Mucosa of descending colon (tissue), 3 donors: ENCODE measurements at regions not wholly inside any gene's neighbourhood (a gene's known extent, or its start where the extent isn't known, plus 50 kb on each side); places are given as distances from the start of the nearest gene placed in this dataset.

ENCODE experiments used
- ATAC-seq: fragments of 200-7000 bp; cut with Tn5 transposase; one replicate; pipeline ENCODE4 v1.9.1; 2020; ENCODE audit warnings: mild to moderate bottlenecking, moderate library complexity
- DNase-seq, 3 donors: peaks; one replicate each; pipeline ENCODE4 v3.0.0-alpha.2; 2020
- H3K36me3 ChIP-seq: fragments of 200-600 bp; one replicate; pipeline ENCODE4 v1.8.0; 2021; ENCODE audit warnings: low read depth, mild to moderate bottlenecking
- H3K4me1 ChIP-seq: fragments of 200-600 bp; one replicate; pipeline ENCODE4 v1.8.0; 2021; ENCODE audit warnings: low read depth, mild to moderate bottlenecking
- H3K4me3 ChIP-seq: fragments of 200-600 bp; one replicate; pipeline ENCODE4 v1.8.0; 2021; ENCODE audit warnings: mild to moderate bottlenecking
- H3K9me3 ChIP-seq: fragments of 200-600 bp; one replicate; pipeline ENCODE4 v1.8.0; 2021; ENCODE audit warnings: mild to moderate bottlenecking
- intact Hi-C, 2 donors: fragments of 100-400 bp; cut with DNase I in 1 of 2; cut with micrococcal nuclease in 1 of 2; formaldehyde crosslinking; loops; one replicate each; pipeline versions ENCODE4 v1.11.0 to v1.11.1; 2022; cut with DNase I, micrococcal nuclease
- TF ChIP-seq, protein P1 (sequence below): fragments of 200-600 bp; IDR thresholded peaks from one replicate; pipeline ENCODE4 v1.8.0; 2022; ENCODE audit warnings: antibody characterized with exemption, mild to moderate bottlenecking
- donor health status: DM: no; HTN: no; CAD: no; lungs with moderate emphysema.
- donor health status: DM: no; HTN: no; CAD: no.
- donor health status: DM: no; HTN: yes; CAD: no.

DNA sequence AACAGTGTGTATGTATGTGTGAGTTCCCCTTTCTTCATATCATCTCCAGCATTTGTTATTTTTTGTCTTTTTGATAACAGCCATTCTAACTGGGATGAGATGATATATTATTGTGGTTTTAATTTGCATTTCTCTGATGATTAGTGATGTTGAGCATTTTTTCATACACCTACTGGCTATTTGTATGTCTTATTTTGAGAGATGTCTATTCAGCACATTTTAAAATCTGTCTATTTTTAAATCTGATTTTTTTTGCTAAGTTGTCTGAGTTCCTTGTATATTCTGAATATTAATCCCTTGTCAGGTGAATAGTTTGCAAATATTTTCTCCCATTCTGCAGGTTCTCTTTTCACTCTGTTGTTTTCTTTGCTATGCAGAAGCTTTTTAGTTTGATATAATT, 469.1 kb downstream of the FUT8 start:
- H3K4me3 ChIP-seq, result no peak overlapping the region
- intact Hi-C loops, result no loop called here

DNA sequence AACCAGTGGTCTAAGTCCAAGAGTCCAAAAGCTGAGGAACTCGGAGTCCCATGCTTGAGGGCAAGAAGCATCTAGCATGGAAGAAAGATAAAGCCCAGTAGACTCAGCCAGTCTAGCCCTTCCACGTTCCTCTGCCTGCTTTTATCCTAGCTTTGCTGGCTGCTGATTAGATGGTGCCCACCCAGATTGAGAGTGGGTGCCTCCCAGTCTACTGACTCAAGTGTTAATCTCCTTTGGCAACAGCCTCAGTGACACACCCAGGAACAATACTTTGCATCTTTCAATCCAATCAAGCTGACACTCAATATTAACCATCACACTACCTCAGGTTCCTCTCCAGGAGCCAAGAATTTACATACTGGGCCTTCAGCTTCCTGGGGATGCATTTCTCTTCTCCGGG, 476.1 kb downstream of the FUT8 start:
- no peaks in the 10 kb centered on the region for H3K4me1 ChIP-seq
- TF ChIP-seq, protein P1, sequence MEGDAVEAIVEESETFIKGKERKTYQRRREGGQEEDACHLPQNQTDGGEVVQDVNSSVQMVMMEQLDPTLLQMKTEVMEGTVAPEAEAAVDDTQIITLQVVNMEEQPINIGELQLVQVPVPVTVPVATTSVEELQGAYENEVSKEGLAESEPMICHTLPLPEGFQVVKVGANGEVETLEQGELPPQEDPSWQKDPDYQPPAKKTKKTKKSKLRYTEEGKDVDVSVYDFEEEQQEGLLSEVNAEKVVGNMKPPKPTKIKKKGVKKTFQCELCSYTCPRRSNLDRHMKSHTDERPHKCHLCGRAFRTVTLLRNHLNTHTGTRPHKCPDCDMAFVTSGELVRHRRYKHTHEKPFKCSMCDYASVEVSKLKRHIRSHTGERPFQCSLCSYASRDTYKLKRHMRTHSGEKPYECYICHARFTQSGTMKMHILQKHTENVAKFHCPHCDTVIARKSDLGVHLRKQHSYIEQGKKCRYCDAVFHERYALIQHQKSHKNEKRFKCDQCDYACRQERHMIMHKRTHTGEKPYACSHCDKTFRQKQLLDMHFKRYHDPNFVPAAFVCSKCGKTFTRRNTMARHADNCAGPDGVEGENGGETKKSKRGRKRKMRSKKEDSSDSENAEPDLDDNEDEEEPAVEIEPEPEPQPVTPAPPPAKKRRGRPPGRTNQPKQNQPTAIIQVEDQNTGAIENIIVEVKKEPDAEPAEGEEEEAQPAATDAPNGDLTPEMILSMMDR, result no peak
- H3K4me3 ChIP-seq, result no peak overlapping the region
- H3K36me3 ChIP-seq, result no peaks in the 10 kb centered on the region
- no peak for DNase-seq
- intact Hi-C loops, result no loop called here
- H3K9me3 ChIP-seq, result no peaks in the 10 kb centered on the region
- no peak for ATAC-seq

More for the DNA sequence above, 469.1 kb downstream of the FUT8 start:
- Histone ChIP-seq H3K9me3 (no peaks in the 10 kb centered on the region), H3K4me1 (no peaks in the 10 kb centered on the region), H3K36me3 (no peaks in the 10 kb centered on the region)
- ATAC-seq (no peak), DNase-seq (no peak)
- TF ChIP-seq, protein P1, result no peak

DNA sequence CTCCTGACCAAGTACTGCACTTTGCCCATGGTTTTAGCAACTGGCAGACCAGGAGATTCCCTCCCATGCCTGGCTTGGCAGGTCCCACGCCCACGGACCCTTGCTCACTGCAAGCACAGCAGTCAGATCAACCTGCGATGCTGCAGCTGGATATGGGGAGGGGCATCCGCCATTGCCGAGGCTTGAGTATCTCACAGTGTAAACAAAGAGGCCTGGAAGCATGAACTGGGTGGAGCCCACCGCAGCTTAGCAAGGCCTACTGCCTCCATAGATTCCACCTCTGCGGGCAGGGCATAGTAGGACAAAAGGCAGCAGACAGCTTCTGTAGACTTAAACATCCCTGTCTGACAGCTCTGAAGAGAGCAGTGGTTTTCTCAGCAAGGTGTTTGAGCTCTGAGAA, 479.8 kb downstream of the FUT8 start:
- no peak overlapping the region for H3K4me3 ChIP-seq

DNA sequence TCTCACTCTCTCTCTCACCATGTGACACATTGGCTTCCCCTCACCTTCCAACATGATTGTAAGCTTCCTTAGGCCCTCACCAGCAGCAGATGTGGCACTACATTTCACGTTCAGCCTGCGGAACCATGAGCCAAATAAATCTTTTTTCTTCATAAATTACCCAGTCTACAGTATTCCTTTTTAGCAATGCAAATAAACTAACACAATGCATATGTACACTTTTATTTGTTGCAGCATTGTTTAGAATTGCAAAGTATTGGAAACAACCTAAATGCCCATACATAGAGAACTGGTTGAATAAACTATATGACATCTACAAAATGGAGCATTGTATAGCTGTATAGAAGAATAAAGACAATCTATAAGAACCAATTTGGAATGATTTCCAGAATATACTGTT, 487.6 kb downstream of the FUT8 start:
- H3K9me3 ChIP-seq, result no peaks in the 10 kb centered on the region
- intact Hi-C loops, result no loop called here
- no peak for ATAC-seq

More for the DNA sequence above, 479.8 kb downstream of the FUT8 start:
- Histone ChIP-seq H3K36me3 (no peaks in the 10 kb centered on the region), H3K4me1 (no peaks in the 10 kb centered on the region), H3K9me3 (no peaks in the 10 kb centered on the region)
- no peak for DNase-seq
- ATAC-seq, result no peak
- intact Hi-C loops, result no loop called here
- TF ChIP-seq, protein P1, result no peak

DNA sequence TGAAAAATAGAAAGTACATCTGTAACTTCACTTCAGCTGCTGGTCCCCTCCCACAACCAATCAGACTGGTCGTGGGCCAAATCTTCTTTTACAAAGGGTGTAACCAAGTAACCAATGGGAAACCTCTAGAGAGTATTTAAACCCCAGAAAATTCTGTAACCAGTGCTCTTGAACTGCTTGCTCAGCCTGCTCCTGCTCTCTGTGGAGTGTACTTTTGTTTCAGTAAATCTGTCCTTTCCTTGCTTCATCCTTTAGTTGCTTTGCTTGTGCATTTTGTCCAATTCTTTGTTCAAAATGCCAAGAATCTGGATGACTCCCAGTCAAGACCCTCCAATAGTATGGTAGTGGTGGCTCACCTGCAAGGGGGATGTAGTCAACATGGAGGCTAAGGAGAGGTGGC, 489.1 kb downstream of the FUT8 start:
- DNase-seq (no peak), ATAC-seq (no peak)
- Histone ChIP-seq H3K36me3 (no peaks in the 10 kb centered on the region), H3K4me1 (no peaks in the 10 kb centered on the region), H3K9me3 (no peaks in the 10 kb centered on the region), H3K4me3 (no peak overlapping the region)
- TF ChIP-seq, protein P1, result no peak
- intact Hi-C loops, result no loop called here

More for the DNA sequence above, 487.6 kb downstream of the FUT8 start:
- H3K4me1 ChIP-seq, result no peaks in the 10 kb centered on the region
- no peak overlapping the region for H3K4me3 ChIP-seq
- DNase-seq, result no peak
- TF ChIP-seq, protein P1, result no peak
- H3K36me3 ChIP-seq, result no peaks in the 10 kb centered on the region

DNA sequence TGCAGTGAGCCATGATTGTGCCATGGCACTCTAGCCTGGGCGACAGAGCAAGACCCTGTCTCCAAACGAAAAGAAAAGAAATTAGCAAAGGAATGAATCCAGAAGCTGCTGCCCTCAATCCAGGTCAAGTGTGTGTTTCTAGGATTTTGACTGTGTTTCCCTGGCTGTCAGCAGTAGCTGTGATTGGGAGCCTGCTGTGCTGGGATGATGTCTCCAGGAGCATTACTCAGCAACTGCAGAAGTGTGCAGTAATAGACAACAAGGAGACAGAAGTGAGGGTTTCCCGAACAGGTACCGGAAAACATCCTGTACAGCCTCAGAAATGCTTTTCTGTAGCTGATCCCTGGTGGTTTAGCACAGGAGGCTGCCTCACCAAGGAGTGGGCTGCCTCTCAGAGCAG, 492.5 kb downstream of the FUT8 start:
- intact Hi-C loops, result no loop called here
- ATAC-seq, result no peak
- no peaks in the 10 kb centered on the region for H3K4me1 ChIP-seq
- no peaks in the 10 kb centered on the region for H3K36me3 ChIP-seq
- H3K4me3 ChIP-seq, result no peak overlapping the region
- no peak for DNase-seq
- TF ChIP-seq, protein P1, result no peak
- no peaks in the 10 kb centered on the region for H3K9me3 ChIP-seq
